ENCODE measurements at regions not wholly inside any gene's neighbourhood (a gene's known extent, or its start where the extent isn't known, plus 50 kb on each side); places are given as distances from the start of the nearest gene placed in this dataset.

- Histone ChIP-seq H3K9me1 (ENCODE audit: control insufficient read depth, extremely low read depth, insufficient read depth, low read length) (no peaks in the 10 kb centered on the region), H3K9ac (ENCODE audit: control insufficient read depth, extremely low read depth, insufficient read depth, low read length) (no peak overlapping the region), H4K20me1 (ENCODE audit: control insufficient read depth, extremely low read depth, insufficient read depth, low read length) (no peaks in the 10 kb centered on the region), H3K4me2 (ENCODE audit: control insufficient read depth, extremely low read depth, insufficient read depth, low read depth, low read length) (no peak overlapping the region), H3K4me3 (ENCODE audit: control insufficient read depth in 2 of 3, extremely low read depth in 1 of 3, insufficient read depth in 2 of 3, low read depth in 1 of 3, low read length in 3 of 3) (no peak overlapping the region), H3K27ac (ENCODE audit: control insufficient read depth, insufficient read depth, low read length) (no peak overlapping the region), H3K36me3 (ENCODE audit: control insufficient read depth in 2 of 2, extremely low read depth in 1 of 2, insufficient read depth in 2 of 2, low read length in 2 of 2) (no peaks in the 10 kb centered on the region), H3K79me2 (ENCODE audit: control insufficient read depth, insufficient read depth, low read length) (no peaks in the 10 kb centered on the region), H2AFZ (ENCODE audit: control insufficient read depth, low read length) (no peak overlapping the region), H3K4me1 (ENCODE audit: control insufficient read depth, extremely low read depth, insufficient read depth, low read length) (no peaks in the 10 kb centered on the region), H3K9me3 (ENCODE audit: control insufficient read depth, low read depth, low read length) (no peaks in the 10 kb centered on the region), H3K27me3 (ENCODE audit: control insufficient read depth, extremely low read depth, insufficient read depth, low read length) (no peaks in the 10 kb centered on the region)
- no peak for FAIRE-seq
- TF ChIP-seq CTCF (optimal IDR thresholded peaks at IDR 0.05 in 1 of 3, IDR thresholded peaks at IDR 0.05 in 1 of 3, conservative IDR thresholded peaks at IDR 0.05 in 1 of 3; ENCODE audit: extremely low read depth in 1 of 3, insufficient read depth in 2 of 3, low read length in 3 of 3) = no peak
- TF ChIP-seq EZH2 (IDR thresholded peaks at IDR 0.05; ENCODE audit: low read length) = no peak
- dilution Hi-C loops (cut with MboI; ENCODE audit: extremely low pct_ligation_motif_present, low sequenced_read_pairs) = no loop called here
- no peak for DNase-seq (ENCODE audit: low read depth, low spot score)
Observed at GRCh38 chr19:33928458-33928950, 131.8 kb downstream of the KCTD15 start.

- Histone ChIP-seq H3K27me3 (ENCODE audit: control insufficient read depth, extremely low read depth, insufficient read depth, low read length) (no peaks in the 10 kb centered on the region), H3K27ac (ENCODE audit: control insufficient read depth, insufficient read depth, low read length) (no peak overlapping the region), H3K4me2 (ENCODE audit: control insufficient read depth, extremely low read depth, insufficient read depth, low read depth, low read length) (no peak overlapping the region), H3K4me1 (ENCODE audit: control insufficient read depth, extremely low read depth, insufficient read depth, low read length) (no peaks in the 10 kb centered on the region), H3K9ac (ENCODE audit: control insufficient read depth, extremely low read depth, insufficient read depth, low read length) (no peak overlapping the region), H3K9me3 (ENCODE audit: control insufficient read depth, low read depth, low read length) (no peaks in the 10 kb centered on the region), H3K9me1 (ENCODE audit: control insufficient read depth, extremely low read depth, insufficient read depth, low read length) (no peaks in the 10 kb centered on the region), H4K20me1 (ENCODE audit: control insufficient read depth, extremely low read depth, insufficient read depth, low read length) (no peaks in the 10 kb centered on the region), H3K79me2 (ENCODE audit: control insufficient read depth, insufficient read depth, low read length) (no peaks in the 10 kb centered on the region), H3K36me3 (ENCODE audit: control insufficient read depth in 2 of 2, extremely low read depth in 1 of 2, insufficient read depth in 2 of 2, low read length in 2 of 2) (no peaks in the 10 kb centered on the region), H3K4me3 (ENCODE audit: control insufficient read depth in 2 of 3, extremely low read depth in 1 of 3, insufficient read depth in 2 of 3, low read depth in 1 of 3, low read length in 3 of 3) (no peak overlapping the region), H2AFZ (ENCODE audit: control insufficient read depth, low read length) (no peak overlapping the region)
- DNase-seq (ENCODE audit: low read depth, low spot score) (no peak), FAIRE-seq (no peak)
- TF ChIP-seq EZH2 (IDR thresholded peaks at IDR 0.05; ENCODE audit: low read length) (no peak), CTCF (optimal IDR thresholded peaks at IDR 0.05 in 1 of 3, IDR thresholded peaks at IDR 0.05 in 1 of 3, conservative IDR thresholded peaks at IDR 0.05 in 1 of 3; ENCODE audit: extremely low read depth in 1 of 3, insufficient read depth in 2 of 3, low read length in 3 of 3) (no peak)
- dilution Hi-C loops (cut with MboI; ENCODE audit: extremely low pct_ligation_motif_present, low sequenced_read_pairs) = no loop called here
Observed at GRCh38 chr19:33933931-33934330, 137.3 kb downstream of the KCTD15 start.
